Colonic mucosa (tissue), 4 donors: ENCODE measurements at regions not wholly inside any gene's neighbourhood (a gene's known extent, or its start where the extent isn't known, plus 50 kb on each side); places are given as distances from the start of the nearest gene placed in this dataset.

Experiments used
- DNase-seq: peaks from one replicate; pipeline ENCODE4 v3.0.0-alpha.2; 2020
- H3K27ac ChIP-seq: fragments of 200-600 bp; one replicate; pipeline ENCODE4 v1.8.0; 2021
- H3K27me3 ChIP-seq: fragments of 200-600 bp; one replicate; pipeline ENCODE4 v1.8.0; 2021
- H3K36me3 ChIP-seq: fragments of 200-600 bp; one replicate; pipeline ENCODE4 v1.8.0; 2021
- H3K4me1 ChIP-seq: fragments of 200-600 bp; one replicate; pipeline ENCODE4 v1.8.0; 2021; ENCODE audit warnings: mild to moderate bottlenecking
- H3K4me3 ChIP-seq: fragments of 200-600 bp; one replicate; pipeline ENCODE4 v1.8.0; 2021
- H3K9ac ChIP-seq, 2 donors: one replicate each; pipeline ENCODE4 v1.7.0; 2013; ENCODE audit warnings: control low read depth in 2 of 2, low read depth in 2 of 2, low read length in 2 of 2
- H3K9me3 ChIP-seq: fragments of 200-600 bp; one replicate; pipeline ENCODE4 v1.8.0; 2021
- CTCF ChIP-seq: fragments of 200-600 bp; IDR thresholded peaks from one replicate; pipeline ENCODE4 v1.8.0; 2022; ENCODE audit warnings: antibody characterized with exemption, mild to moderate bottlenecking
- intact Hi-C: fragments of 100-400 bp; cut with DNase I; formaldehyde crosslinking; loops from one replicate; pipeline ENCODE4 v1.14.1; 2022
- donor health status: healthy.
- donor health status: DM: no; HTN: no; CAD: no.
- donor health status: DM: no; HTN: no; CAD: no.

- H3K4me1 ChIP-seq: no peaks in the 10 kb centered on the region
- H3K27ac ChIP-seq: no peak overlapping the region
- H3K4me3 ChIP-seq: no peak overlapping the region
- no peak for DNase-seq
- no peaks in the 10 kb centered on the region for H3K9me3 ChIP-seq
- intact Hi-C loops: no loop called here
- TF ChIP-seq CTCF: no peak
- H3K36me3 ChIP-seq: no peaks in the 10 kb centered on the region
- H3K9ac ChIP-seq: no peak overlapping the region
- H3K27me3 ChIP-seq: no peaks in the 10 kb centered on the region
Measured at GRCh38 chr2:14543284-14543683, 89.2 kb upstream of the LRATD1 start.

- Histone ChIP-seq H3K4me1 (no peaks in the 10 kb centered on the region), H3K36me3 (no peaks in the 10 kb centered on the region), H3K4me3 (no peak overlapping the region), H3K9me3 (no peaks in the 10 kb centered on the region), H3K27ac (no peak overlapping the region), H3K9ac (no peak overlapping the region), H3K27me3 (no peaks in the 10 kb centered on the region)
- DNase-seq: no peak
- TF ChIP-seq CTCF: no peak
- intact Hi-C loops: no loop called here
Measured at GRCh38 chr2:14544247-14544646, 88.3 kb upstream of the LRATD1 start.

- Histone ChIP-seq H3K9me3 (no peaks in the 10 kb centered on the region), H3K9ac (no peak overlapping the region), H3K36me3 (no peaks in the 10 kb centered on the region), H3K4me3 (no peak overlapping the region), H3K4me1 (no peaks in the 10 kb centered on the region), H3K27ac (no peak overlapping the region), H3K27me3 (no peaks in the 10 kb centered on the region)
- intact Hi-C loops: no loop called here
- no peak for TF ChIP-seq CTCF
- no peak for DNase-seq
Measured at GRCh38 chr2:14547830-14548229, 84.7 kb upstream of the LRATD1 start.

GRCh38 chr2:14550658-14551057, 81.9 kb upstream of the LRATD1 start:
- no peak overlapping the region for H3K4me3 ChIP-seq
- no peaks in the 10 kb centered on the region for H3K4me1 ChIP-seq
- intact Hi-C loops: no loop called here
- no peak overlapping the region for H3K9ac ChIP-seq
- H3K27ac ChIP-seq: no peak overlapping the region
- no peaks in the 10 kb centered on the region for H3K36me3 ChIP-seq
- no peaks in the 10 kb centered on the region for H3K9me3 ChIP-seq
- no peak for DNase-seq
- no peak for TF ChIP-seq CTCF
- H3K27me3 ChIP-seq: no peaks in the 10 kb centered on the region

- no peak for DNase-seq
- intact Hi-C loops: no loop called here
- H3K27me3 ChIP-seq: no peaks in the 10 kb centered on the region
- H3K9ac ChIP-seq: no peak overlapping the region
- no peak overlapping the region for H3K27ac ChIP-seq
- H3K9me3 ChIP-seq: no peaks in the 10 kb centered on the region
- TF ChIP-seq CTCF: no peak
- H3K36me3 ChIP-seq: no peaks in the 10 kb centered on the region
- H3K4me3 ChIP-seq: no peak overlapping the region
- H3K4me1 ChIP-seq: no peaks in the 10 kb centered on the region
Measured at GRCh38 chr2:14551069-14551468, 81.4 kb upstream of the LRATD1 start.

GRCh38 chr2:14552286-14552685, 80.2 kb upstream of the LRATD1 start:
- Histone ChIP-seq H3K4me3 (no peak overlapping the region), H3K4me1 (no peaks in the 10 kb centered on the region), H3K27ac (no peak overlapping the region), H3K9ac (no peak overlapping the region), H3K36me3 (no peaks in the 10 kb centered on the region), H3K9me3 (no peaks in the 10 kb centered on the region), H3K27me3 (no peaks in the 10 kb centered on the region)
- intact Hi-C loops: no loop called here
- no peak for TF ChIP-seq CTCF
- no peak for DNase-seq
